Heart left ventricle (tissue), 16 donors: ENCODE measurements at regions not wholly inside any gene's neighbourhood (a gene's known extent, or its start where the extent isn't known, plus 50 kb on each side); places are given as distances from the start of the nearest gene placed in this dataset.

Experiments
- ATAC-seq, 4 donors: fragments of 200-7000 bp; cut with Tn5 transposase; one replicate each; pipeline ENCODE4 v1.9.1; 2020 to 2022; ENCODE audit warnings: moderate library complexity in 4 of 4, mild to moderate bottlenecking in 3 of 4, moderate number of reproducible peaks in 1 of 4
- DNase-seq, 5 donors: peaks; one replicate each; pipeline ENCODE4 v3.0.0-alpha.2; 2020
- H3K27ac ChIP-seq, 12 donors: fragments of 200-600 bp; sonication (generic) in 4 of 12; one replicate each; pipeline versions ENCODE4 v1.5.0 to v1.8.0; 2016 to 2022; ENCODE audit warnings: mild to moderate bottlenecking in 2 of 12
- H3K27me3 ChIP-seq, 9 donors: fragments of 200-600 bp; sonication (generic) in 2 of 9; one replicate each; pipeline versions ENCODE4 v1.5.1 to v1.8.0; 2016 to 2022; ENCODE audit warnings: mild to moderate bottlenecking in 3 of 9
- H3K36me3 ChIP-seq, 9 donors: fragments of 200-600 bp; sonication (generic) in 2 of 9; one replicate each; pipeline versions ENCODE4 v1.5.0 to v1.8.0; 2018 to 2022; ENCODE audit warnings: mild to moderate bottlenecking in 2 of 9
- H3K4me1 ChIP-seq, 12 donors: fragments of 200-600 bp; sonication (generic) in 4 of 12; one replicate each; pipeline versions ENCODE4 v1.5.0 to v1.8.0; 2016 to 2022; ENCODE audit warnings: mild to moderate bottlenecking in 3 of 12
- H3K4me3 ChIP-seq, 12 donors: fragments of 200-600 bp; sonication (generic) in 4 of 12; one replicate each; pipeline versions ENCODE4 v1.5.0 to v1.8.0; 2017 to 2022; ENCODE audit warnings: mild to moderate bottlenecking in 9 of 12, moderate library complexity in 4 of 12
- H3K9me3 ChIP-seq, 12 donors: fragments of 200-600 bp; sonication (generic) in 4 of 12; one replicate each; pipeline versions ENCODE4 v1.5.0 to v1.8.0; 2016 to 2022; ENCODE audit warnings: mild to moderate bottlenecking in 1 of 12
- POLR2A ChIP-seq, 2 donors: fragments of 450-650 bp; IDR thresholded peaks; one replicate each; pipeline ENCODE4 v1.6.1; 2017; ENCODE audit warnings: antibody characterized with exemption in 2 of 2, mild to moderate bottlenecking in 2 of 2, moderate library complexity in 2 of 2
- WGBS, 4 donors: extraction: QIAGEN DNeasy Blood & Tissue Kit in 2 of 4; methylation state at CpG; one replicate each; pipeline versions ENCODE4 v1.1.5 to v1.1.7; 2013 to 2018; 5-methylcytosine and 5-hydroxymethylcytosine counted together
- intact Hi-C, 10 donors: fragments of 100-400 bp; cut with DNase I; formaldehyde crosslinking; loops; one replicate each; pipeline versions ENCODE4 v1.11.1 to v1.14.2; 2022
- TF ChIP-seq, protein P1 (sequence below), 12 donors: fragments of 200-600 bp; sonication (generic) in 4 of 12; IDR thresholded peaks; one replicate each; pipeline versions ENCODE4 v1.5.0 to v1.8.0; 2018 to 2022; ENCODE audit warnings: antibody characterized with exemption in 12 of 12, mild to moderate bottlenecking in 5 of 12
- donor health status: ischemic (EF 13 %, LVEDD 7.1; RV severe dilation, severe dysfunction).
- donor health status: healthy with polysubstance abuse.
- donor health status: DM: no; HTN: yes; CAD: no.
- donor health status: DM: no; HTN: no; CAD: no.
- donor health status: ischemic (EF 25% LVEDD 6.9; RV normal size, moderate dysfunction).
- donor health status: ischemic (EF 25% LVEDD 5.7; RV mildly dilated, moderate dysfunction).
- donor health status: healthy.
- donor health status: DM: yes; HTN: yes; CAD: no.
- donor health status: ischemic (EF 35%, LVEDD 5.7; RV mildly dilated, moderate dysfunction).
- donor health status: nonischemic (EF 11% LVEDD 7.7; RV severe dilation, severe dysfunction).
- donor health status: DM: yes; HTN: yes; CAD: no.
- donor health status: PGD.
- donor health status: ischemic (EF 29% LVEDD 5.4; RV normal size, mild dysfunction).
- donor health status: nonischemic (EF 23%, LVEDD 6.1; RV moderate dilation, normal function).

DNA sequence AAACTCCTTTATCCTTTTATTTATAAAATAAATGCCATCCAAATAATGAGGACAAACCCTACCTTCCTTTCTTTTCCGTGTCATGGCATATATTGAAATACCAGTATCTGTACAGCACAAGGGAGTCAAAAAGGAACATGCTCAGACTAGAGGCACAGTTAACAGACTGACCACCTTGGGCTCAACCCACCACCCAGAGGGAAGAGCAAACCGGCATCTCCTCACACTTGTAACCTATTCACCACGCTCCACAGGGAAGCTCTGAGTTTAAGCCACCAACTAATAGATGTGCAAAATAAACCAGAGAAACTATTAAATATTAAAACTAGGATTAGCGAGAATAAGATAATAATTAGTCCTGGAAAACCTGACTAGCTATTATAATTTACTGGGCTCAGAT is 112.7 kb downstream of the SIPA1L2 start:
- no peak overlapping the region for H3K4me3 ChIP-seq
- H3K36me3 ChIP-seq = peaks cover 0 to 24% (median 16%) of the 10 kb centered on the region in 9 donors
- intact Hi-C loops = loop anchor here in 5 of 10 donors (5.0 to 10.0 kb wide), 2 partner anchors 45 to 108 kb away; no protein-coding TSS in a partner anchor
- no peaks in the 10 kb centered on the region for H3K9me3 ChIP-seq
- ATAC-seq = no peak
- peaks cover 0 to 42% (median 14%) of the 10 kb centered on the region in 12 donors for H3K4me1 ChIP-seq
- no peak overlapping the region for H3K27ac ChIP-seq
- DNase-seq = no peak
- H3K27me3 ChIP-seq = no peaks in the 10 kb centered on the region
- WGBS, 4 donors = 94 to 97% (median 96%) methylated on average over 4 of the region's 4 CpGs
- TF ChIP-seq POLR2A (IDR thresholded peaks at IDR 0.05) = no peak
- TF ChIP-seq, protein P1, sequence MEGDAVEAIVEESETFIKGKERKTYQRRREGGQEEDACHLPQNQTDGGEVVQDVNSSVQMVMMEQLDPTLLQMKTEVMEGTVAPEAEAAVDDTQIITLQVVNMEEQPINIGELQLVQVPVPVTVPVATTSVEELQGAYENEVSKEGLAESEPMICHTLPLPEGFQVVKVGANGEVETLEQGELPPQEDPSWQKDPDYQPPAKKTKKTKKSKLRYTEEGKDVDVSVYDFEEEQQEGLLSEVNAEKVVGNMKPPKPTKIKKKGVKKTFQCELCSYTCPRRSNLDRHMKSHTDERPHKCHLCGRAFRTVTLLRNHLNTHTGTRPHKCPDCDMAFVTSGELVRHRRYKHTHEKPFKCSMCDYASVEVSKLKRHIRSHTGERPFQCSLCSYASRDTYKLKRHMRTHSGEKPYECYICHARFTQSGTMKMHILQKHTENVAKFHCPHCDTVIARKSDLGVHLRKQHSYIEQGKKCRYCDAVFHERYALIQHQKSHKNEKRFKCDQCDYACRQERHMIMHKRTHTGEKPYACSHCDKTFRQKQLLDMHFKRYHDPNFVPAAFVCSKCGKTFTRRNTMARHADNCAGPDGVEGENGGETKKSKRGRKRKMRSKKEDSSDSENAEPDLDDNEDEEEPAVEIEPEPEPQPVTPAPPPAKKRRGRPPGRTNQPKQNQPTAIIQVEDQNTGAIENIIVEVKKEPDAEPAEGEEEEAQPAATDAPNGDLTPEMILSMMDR (IDR thresholded peaks at IDR 0.05) = no peak

DNA sequence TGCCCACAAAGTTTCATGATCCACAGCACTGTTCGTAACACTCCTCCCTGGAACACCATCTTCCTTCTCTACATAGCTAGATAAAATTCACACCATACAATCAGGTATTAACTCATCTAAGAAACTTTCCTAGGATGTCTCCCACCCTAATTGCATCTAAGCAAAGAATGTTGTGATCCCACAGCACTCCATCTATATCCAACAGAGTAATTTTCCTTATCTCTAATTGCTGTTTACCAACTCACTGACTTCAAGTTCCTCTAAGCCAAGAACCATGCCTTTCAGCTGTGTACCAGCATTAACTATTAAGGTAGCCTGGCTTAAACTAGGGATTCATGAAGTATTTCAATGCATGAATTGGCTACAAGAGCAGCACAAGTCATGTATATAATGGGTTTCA is 114.2 kb downstream of the SIPA1L2 start:
- Histone ChIP-seq H3K4me1 (peaks cover 0 to 44% (median 14%) of the 10 kb centered on the region in 12 donors), H3K27ac (no peak overlapping the region), H3K9me3 (no peaks in the 10 kb centered on the region), H3K4me3 (no peak overlapping the region), H3K27me3 (no peaks in the 10 kb centered on the region), H3K36me3 (peaks cover 0 to 24% (median 16%) of the 10 kb centered on the region in 9 donors)
- DNase-seq (no peak), ATAC-seq (no peak)
- intact Hi-C loops = loop anchor here in 5 of 10 donors (5.0 to 10.0 kb wide), 2 partner anchors 47 to 109 kb away; no protein-coding TSS in a partner anchor
- WGBS, 4 donors = 86 to 95% (median 91%) methylated on average over 1 of the region's 1 CpG
- TF ChIP-seq, protein P1 (IDR thresholded peaks at IDR 0.05) = no peak
- no peak for TF ChIP-seq POLR2A (IDR thresholded peaks at IDR 0.05)

DNA sequence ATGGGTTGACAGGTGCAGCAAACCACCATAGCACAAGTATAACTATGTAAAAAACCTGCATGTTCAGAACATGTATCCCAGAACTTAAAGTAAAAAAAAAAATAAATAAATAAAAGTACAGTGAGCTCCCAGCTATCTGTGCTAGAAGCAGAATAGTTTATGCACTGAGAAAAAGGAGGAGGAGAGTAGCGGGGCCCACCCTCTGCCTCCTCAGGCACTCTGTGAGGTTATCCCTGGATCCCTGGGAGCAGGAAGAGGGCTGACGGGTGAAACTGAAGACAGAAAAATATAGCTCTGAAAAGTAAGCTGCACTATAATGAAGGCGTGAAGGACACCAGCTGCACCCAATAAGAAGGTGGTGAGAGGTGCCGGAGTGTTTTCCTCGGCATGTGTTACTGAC is 117.2 kb downstream of the SIPA1L2 start:
- Histone ChIP-seq H3K27ac (peak overlapping the region in 1 of 12 donors; percentile 57), H3K36me3 (peaks cover 0 to 24% (median 16%) of the 10 kb centered on the region in 9 donors), H3K27me3 (no peaks in the 10 kb centered on the region), H3K4me3 (no peak overlapping the region), H3K4me1 (peaks cover 0 to 59% (median 32%) of the 10 kb centered on the region in 12 donors), H3K9me3 (no peaks in the 10 kb centered on the region)
- 57 to 71% (median 64%) methylated on average over 5 of the region's 5 CpGs for WGBS, 4 donors
- no peak for DNase-seq
- TF ChIP-seq, protein P1 (IDR thresholded peaks at IDR 0.05) = no peak
- TF ChIP-seq POLR2A (IDR thresholded peaks at IDR 0.05) = no peak
- ATAC-seq = no peak
- intact Hi-C loops = loop anchor here in 5 of 10 donors (5.0 to 10.0 kb wide), 2 partner anchors 40 to 112 kb away; no protein-coding TSS in a partner anchor

DNA sequence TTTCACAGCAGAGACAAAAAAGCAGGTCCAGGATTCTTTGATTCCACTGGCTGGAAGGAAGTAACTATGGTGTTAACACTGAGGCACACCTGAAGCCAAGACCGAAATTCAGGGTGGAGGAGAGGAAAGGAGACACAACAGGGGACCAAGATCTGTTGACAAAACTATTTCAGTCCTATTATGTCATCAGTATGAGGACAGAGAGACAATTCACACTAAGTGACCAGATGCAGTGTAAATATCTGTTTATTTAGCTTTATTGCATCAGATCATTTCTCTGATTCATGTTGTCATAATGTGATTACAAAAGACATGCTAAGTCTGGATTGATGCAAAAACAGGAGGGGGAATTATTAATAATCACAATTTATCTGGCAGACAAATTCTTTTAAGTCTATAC is 118.8 kb downstream of the SIPA1L2 start:
- H3K27me3 ChIP-seq = no peaks in the 10 kb centered on the region
- peaks cover 0 to 63% (median 32%) of the 10 kb centered on the region in 12 donors for H3K4me1 ChIP-seq
- TF ChIP-seq POLR2A (IDR thresholded peaks at IDR 0.05) = no peak
- TF ChIP-seq, protein P1 (IDR thresholded peaks at IDR 0.05) = no peak
- H3K4me3 ChIP-seq = no peak overlapping the region
- ATAC-seq (no peak), DNase-seq (no peak)
- intact Hi-C loops = loop anchor here in 5 of 10 donors (5.0 to 10.0 kb wide), 2 partner anchors 41 to 114 kb away; no protein-coding TSS in a partner anchor
- 20 to 46% (median 35%) methylated on average over 1 of the region's 1 CpG for WGBS, 4 donors
- peaks cover 0 to 24% (median 16%) of the 10 kb centered on the region in 9 donors for H3K36me3 ChIP-seq
- H3K27ac ChIP-seq = no peak overlapping the region
- no peaks in the 10 kb centered on the region for H3K9me3 ChIP-seq
